RKO (cell line): ENCODE measurements at regions not wholly inside any gene's neighbourhood (a gene's known extent, or its start where the extent isn't known, plus 50 kb on each side); places are given as distances from the start of the nearest gene placed in this dataset.
A peak's percentile ranks its signal among the peaks of the same experiment; 100 is the strongest.

Experiments used
- DNase-seq: peaks from one replicate; pipeline ENCODE4 v3.0.0-alpha.2; 2016; ENCODE audit warnings: low spot score

GRCh38 chr3:124092811-124093210 is 100.9 kb upstream of the ROPN1 start:
- no peak for DNase-seq

- no peak for DNase-seq
These were observed 102.6 kb upstream of the ROPN1 start for GRCh38 chr3:124094496-124094895.

- DNase-seq: peak; percentile 26
These were observed 105.6 kb upstream of the ROPN1 start for GRCh38 chr3:124097362-124098131.

GRCh38 chr3:124101643-124102042 is 109.7 kb upstream of the ROPN1 start:
- no peak for DNase-seq

- DNase-seq: no peak
These were observed 115.4 kb upstream of the ROPN1 start for GRCh38 chr3:124107104-124107890.

GRCh38 chr3:124108446-124108845 is 116.5 kb upstream of the ROPN1 start:
- DNase-seq: no peak

- no peak for DNase-seq
These were observed 121.6 kb upstream of the ROPN1 start for GRCh38 chr3:124113485-124113884.

GRCh38 chr3:124115279-124115678 is 123.4 kb upstream of the ROPN1 start:
- no peak for DNase-seq

- no peak for DNase-seq
These were observed 124.0 kb upstream of the ROPN1 start for GRCh38 chr3:124115956-124116355.

GRCh38 chr3:124116906-124117305 is 125.0 kb upstream of the ROPN1 start:
- DNase-seq: no peak

GRCh38 chr3:124117486-124117885 is 125.6 kb upstream of the ROPN1 start:
- no peak for DNase-seq

GRCh38 chr3:124118397-124118796 is 126.5 kb upstream of the ROPN1 start:
- DNase-seq: no peak

- no peak for DNase-seq
These were observed 127.3 kb upstream of the ROPN1 start for GRCh38 chr3:124119056-124119716.

- no peak for DNase-seq
These were observed 129.7 kb upstream of the ROPN1 start for GRCh38 chr3:124121379-124122312.

- DNase-seq: no peak
These were observed 133.4 kb upstream of the ROPN1 start for GRCh38 chr3:124125315-124125714.

- DNase-seq: no peak
These were observed 134.6 kb upstream of the ROPN1 start for GRCh38 chr3:124126436-124127023.

- no peak for DNase-seq
These were observed 139.2 kb upstream of the ROPN1 start for GRCh38 chr3:124131158-124131557.

- DNase-seq: no peak
These were observed 139.7 kb upstream of the ROPN1 start for GRCh38 chr3:124131580-124131979.

- no peak for DNase-seq
These were observed 140.9 kb upstream of the ROPN1 start for GRCh38 chr3:124132813-124133212.

GRCh38 chr3:124133366-124133940 is 141.5 kb upstream of the ROPN1 start:
- DNase-seq: no peak

GRCh38 chr3:124137216-124137615 is 145.3 kb upstream of the ROPN1 start:
- no peak for DNase-seq
